GM23248 (cell line): ENCODE measurements at regions not wholly inside any gene's neighbourhood (a gene's known extent, or its start where the extent isn't known, plus 50 kb on each side); places are given as distances from the start of the nearest gene placed in this dataset.

Experiments
- DNase-seq: peaks from one replicate; pipeline ENCODE4 v3.0.0-alpha.2; 2015
- H2AFZ ChIP-seq: fragments of 200-600 bp; sonication (generic); 2 replicates; pipeline ENCODE4 v1.6.1; 2016; ENCODE audit warnings: antibody characterized with exemption
- H3F3A ChIP-seq: fragments of 200-600 bp; sonication (generic); 2 replicates; pipeline ENCODE4 v1.6.1; 2016; ENCODE audit warnings: mild to moderate bottlenecking, antibody characterized with exemption, mixed run types; ENCODE audit not compliant: insufficient read depth
- H3K27ac ChIP-seq: fragments of 200-600 bp; sonication (generic); 2 replicates; pipeline ENCODE4 v1.5.1; 2016; ENCODE audit warnings: mild to moderate bottlenecking
- H3K27me3 ChIP-seq: fragments of 200-600 bp; sonication (generic); replicated peaks from 2 replicates; pipeline ENCODE4 v1.6.1; 2016; ENCODE audit warnings: mild to moderate bottlenecking; ENCODE audit not compliant: insufficient read depth
- H3K36me3 ChIP-seq: fragments of 200-600 bp; sonication (generic); 2 replicates; pipeline ENCODE4 v1.6.1; 2016; ENCODE audit warnings: low read depth, mild to moderate bottlenecking
- H3K4me1 ChIP-seq: fragments of 200-600 bp; sonication (generic); 2 replicates; pipeline ENCODE4 v1.6.1; 2016; ENCODE audit warnings: mild to moderate bottlenecking; ENCODE audit not compliant: insufficient read depth
- H3K4me2 ChIP-seq: fragments of 200-600 bp; sonication (generic); one replicate; pipeline ENCODE4 v1.6.1; 2016; ENCODE audit warnings: mild to moderate bottlenecking; ENCODE audit not compliant: unreplicated experiment
- H3K4me3 ChIP-seq: fragments of 200-600 bp; sonication (generic); 2 replicates; pipeline ENCODE4 v1.5.1; 2016; ENCODE audit warnings: mild to moderate bottlenecking
- H3K79me2 ChIP-seq: fragments of 200-600 bp; sonication (generic); 2 replicates; pipeline ENCODE4 v1.6.1; 2016; ENCODE audit warnings: mild to moderate bottlenecking; ENCODE audit not compliant: insufficient read depth
- H3K9ac ChIP-seq: fragments of 200-600 bp; sonication (generic); 2 replicates; pipeline ENCODE4 v1.6.1; 2016; ENCODE audit warnings: mild to moderate bottlenecking
- H3K9me2 ChIP-seq: fragments of 200-600 bp; sonication (generic); 2 replicates; pipeline ENCODE4 v1.6.1; 2016; ENCODE audit warnings: mixed run types, mild to moderate bottlenecking, moderate library complexity; ENCODE audit not compliant: insufficient read depth
- H3K9me3 ChIP-seq: fragments of 200-600 bp; sonication (generic); one replicate; pipeline ENCODE4 v1.6.1; 2017; ENCODE audit warnings: low read depth
- H4K20me1 ChIP-seq: fragments of 200-600 bp; sonication (generic); 2 replicates; pipeline ENCODE4 v1.6.0; 2016; ENCODE audit not compliant: insufficient read depth
- EZH2 ChIP-seq: fragments of 200-600 bp; sonication (generic); IDR thresholded peaks from 2 replicates; pipeline ENCODE4 v1.6.1; 2018; ENCODE audit warnings: antibody characterized with exemption, mild to moderate bottlenecking; ENCODE audit not compliant: insufficient read depth, poor library complexity, severe bottlenecking
- EZH2phosphoT487 ChIP-seq: fragments of 200-600 bp; sonication (generic); IDR thresholded peaks from 2 replicates; pipeline ENCODE4 v1.6.1; 2018; ENCODE audit warnings: antibody characterized with exemption, moderate library complexity, mild to moderate bottlenecking, low read depth; ENCODE audit not compliant: insufficient read depth
- WGBS, 2 experiments: methylation state at CpG; one replicate each; pipeline ENCODE4 v1.1.6; 2015 to 2017; ENCODE audit warnings: low lambda C conversion rate in 2 of 2, low coverage in 1 of 2; ENCODE audit errors: missing lambda C conversion rate in 2 of 2; 5-methylcytosine and 5-hydroxymethylcytosine counted together
- in situ Hi-C: fragments of 300-500 bp; cut with MboI; formaldehyde crosslinking; loops from 2 replicates; pipeline ENCODE4 v1.15.0; 2020

DNA sequence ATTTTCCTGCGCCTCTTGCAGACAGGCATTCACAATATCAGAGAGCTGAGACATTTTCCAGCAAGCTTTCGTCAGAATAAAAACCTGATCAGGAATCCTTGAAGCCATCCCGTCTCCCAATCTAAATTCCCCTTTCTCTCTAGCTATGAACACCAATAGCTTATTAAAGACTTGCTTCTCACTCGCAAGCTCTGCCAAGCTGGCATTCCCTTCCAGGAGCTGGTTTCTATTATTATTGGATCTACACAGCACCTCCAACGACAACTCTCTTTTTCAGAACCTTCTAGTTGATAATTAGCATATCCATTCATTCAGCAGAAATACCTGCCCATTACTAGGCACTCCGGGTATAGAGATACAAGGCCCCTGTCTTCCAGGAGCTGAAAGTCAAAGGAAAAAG is 350.3 kb downstream of the MTX2 start:
- 86 to 88% methylated on average over 6 of the region's 6 CpGs for WGBS, 2 experiments

DNA sequence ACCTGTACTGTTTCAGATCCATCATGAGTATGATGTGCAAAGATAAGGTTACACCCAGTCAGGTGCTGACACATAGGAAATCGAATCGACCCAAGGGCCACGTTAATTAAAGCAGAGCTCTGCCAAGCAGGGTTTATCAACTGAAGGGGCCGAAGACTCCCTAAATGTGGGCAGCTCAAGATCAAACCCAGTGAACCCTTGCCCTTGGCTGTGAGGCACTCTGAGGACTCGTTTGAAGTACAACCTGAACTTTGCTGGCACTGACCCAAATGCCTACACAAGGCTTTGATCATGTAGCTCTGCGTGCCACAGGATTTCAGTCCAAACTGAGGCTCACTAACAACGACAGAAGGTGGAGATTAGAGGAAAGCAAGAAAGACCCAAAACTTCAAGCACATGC is 352.1 kb downstream of the MTX2 start:
- TF ChIP-seq EZH2phosphoT487 (no peak), EZH2 (no peak)
- H3F3A ChIP-seq, result no peaks in the 10 kb centered on the region
- in situ Hi-C loops, result no loop called here
- H3K9ac ChIP-seq, result no peak overlapping the region
- H3K9me3 ChIP-seq, result no peaks in the 10 kb centered on the region
- H3K27me3 ChIP-seq, result no peaks in the 10 kb centered on the region
- H3K4me3 ChIP-seq, result no peak overlapping the region
- no peaks in the 10 kb centered on the region for H3K79me2 ChIP-seq
- 74 to 76% methylated on average over 7 of the region's 7 CpGs for WGBS, 2 experiments
- no peak overlapping the region for H3K27ac ChIP-seq
- no peaks in the 10 kb centered on the region for H4K20me1 ChIP-seq
- H3K36me3 ChIP-seq, result no peaks in the 10 kb centered on the region
- H3K4me2 ChIP-seq, result no peak overlapping the region
- no peaks in the 10 kb centered on the region for H3K9me2 ChIP-seq
- H3K4me1 ChIP-seq, result no peaks in the 10 kb centered on the region
- H2AFZ ChIP-seq, result no peak overlapping the region
- no peak for DNase-seq

More for the DNA sequence above, 350.3 kb downstream of the MTX2 start:
- H3K9me2 ChIP-seq, result no peaks in the 10 kb centered on the region
- H3K4me1 ChIP-seq, result peaks cover 3% of the 10 kb centered on the region
- H3K9me3 ChIP-seq, result no peaks in the 10 kb centered on the region
- in situ Hi-C loops, result no loop called here
- H4K20me1 ChIP-seq, result no peaks in the 10 kb centered on the region
- no peak overlapping the region for H3K27ac ChIP-seq
- H3K79me2 ChIP-seq, result no peaks in the 10 kb centered on the region
- H3K4me2 ChIP-seq, result no peak overlapping the region
- no peak for DNase-seq
- H3K27me3 ChIP-seq, result no peaks in the 10 kb centered on the region
- H3K4me3 ChIP-seq, result no peak overlapping the region
- no peak overlapping the region for H2AFZ ChIP-seq
- no peak overlapping the region for H3K9ac ChIP-seq
- H3K36me3 ChIP-seq, result no peaks in the 10 kb centered on the region
- TF ChIP-seq EZH2phosphoT487 (no peak), EZH2 (no peak)
- 0 out of 2 replicates have a peak, but pooled peaks cover 11% of the 10 kb centered on the region for H3F3A ChIP-seq

DNA sequence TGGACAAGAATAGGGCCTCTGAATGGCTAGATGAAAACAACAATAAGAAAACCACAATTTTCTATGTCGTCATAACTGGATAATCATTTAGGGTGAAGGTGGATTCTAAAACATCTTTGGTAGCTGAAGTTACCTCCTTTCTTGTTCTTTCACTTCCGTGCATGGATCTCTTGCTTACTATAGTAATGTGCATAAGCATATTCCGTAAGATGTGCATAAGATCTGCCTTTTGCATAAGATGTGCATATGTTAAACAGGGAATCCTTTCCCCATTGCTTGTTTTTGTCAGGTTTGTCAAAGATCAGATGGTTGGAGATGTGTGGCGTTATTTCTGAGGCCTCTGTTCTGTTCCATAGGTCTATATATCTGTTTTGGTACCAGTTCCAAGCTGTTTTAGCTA is 353.6 kb downstream of the MTX2 start:
- no peak overlapping the region for H3K27ac ChIP-seq
- H3K27me3 ChIP-seq, result no peaks in the 10 kb centered on the region
- no peaks in the 10 kb centered on the region for H3K9me3 ChIP-seq
- H3K4me3 ChIP-seq, result no peak overlapping the region
- H3K4me2 ChIP-seq, result no peak overlapping the region
- no peak overlapping the region for H2AFZ ChIP-seq
- no peak overlapping the region for H3K9ac ChIP-seq
- no peaks in the 10 kb centered on the region for H3K9me2 ChIP-seq
- H3F3A ChIP-seq, result no peaks in the 10 kb centered on the region
- no peaks in the 10 kb centered on the region for H3K36me3 ChIP-seq
- no peaks in the 10 kb centered on the region for H4K20me1 ChIP-seq
- 97 to 100% methylated on average over 4 of the region's 4 CpGs for WGBS, 2 experiments
- H3K4me1 ChIP-seq, result no peaks in the 10 kb centered on the region
- no peak for TF ChIP-seq EZH2phosphoT487
- no peak for TF ChIP-seq EZH2
- in situ Hi-C loops, result no loop called here
- DNase-seq, result no peak
- peaks cover 5% of the 10 kb centered on the region; the same call in 1 of the 2 replicates for H3K79me2 ChIP-seq

DNA sequence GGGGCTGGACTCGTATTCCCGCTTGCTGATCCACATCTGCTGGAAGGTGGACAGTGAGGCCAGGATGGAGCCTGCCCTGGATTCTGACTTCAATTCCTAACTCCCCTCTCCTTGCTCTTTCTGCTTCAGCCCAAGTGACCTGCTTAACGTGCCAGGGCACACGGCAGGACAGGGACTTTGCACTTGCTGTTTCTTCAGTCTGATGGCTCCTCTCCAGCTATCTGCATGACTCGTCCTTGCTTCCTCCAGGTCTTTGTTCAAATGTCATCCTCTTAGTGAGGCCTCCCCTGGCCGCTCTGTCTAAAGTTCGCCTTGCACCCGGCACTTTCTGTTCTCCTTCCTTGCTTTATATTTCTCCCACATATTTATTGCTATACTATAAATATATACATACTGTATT is 357.6 kb downstream of the MTX2 start:
- Histone ChIP-seq H3F3A (no peaks in the 10 kb centered on the region), H3K79me2 (peaks cover 29% of the 10 kb centered on the region), H3K9me3 (no peaks in the 10 kb centered on the region), H4K20me1 (no peaks in the 10 kb centered on the region), H3K27me3 (no peaks in the 10 kb centered on the region), H3K9me2 (no peaks in the 10 kb centered on the region), H2AFZ (no peak overlapping the region), H3K4me2 (no peak overlapping the region), H3K9ac (no peak overlapping the region), H3K4me3 (no peak overlapping the region), H3K27ac (no peak overlapping the region), H3K4me1 (no peaks in the 10 kb centered on the region), H3K36me3 (peaks cover 17% of the 10 kb centered on the region; the same call in 1 of the 2 replicates)
- in situ Hi-C loops, result no loop called here
- DNase-seq, result no peak
- 84 to 88% methylated on average over 8 of the region's 8 CpGs for WGBS, 2 experiments
- TF ChIP-seq EZH2 (no peak), EZH2phosphoT487 (no peak)

DNA sequence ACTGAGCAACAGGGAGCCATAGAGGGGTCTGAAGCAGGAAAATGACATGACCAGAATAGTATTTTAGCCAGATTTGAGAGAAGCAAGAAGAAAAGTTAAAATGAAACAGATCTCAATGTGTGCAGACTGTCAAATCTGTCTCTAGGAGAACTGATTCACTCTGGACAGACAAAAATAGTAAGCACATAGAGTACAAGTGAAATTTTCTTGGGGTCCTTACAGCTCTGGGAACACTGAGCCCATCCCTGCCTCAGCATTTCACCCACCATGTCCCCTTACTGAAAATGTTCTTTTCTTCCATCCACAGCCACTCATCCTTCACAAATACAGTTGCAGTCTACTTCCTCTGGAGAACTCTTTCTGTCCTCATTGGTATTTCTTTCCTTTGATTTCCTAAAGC is 359.2 kb downstream of the MTX2 start:
- Histone ChIP-seq H4K20me1 (no peaks in the 10 kb centered on the region), H3K79me2 (peaks cover 43% of the 10 kb centered on the region), H3K9ac (no peak overlapping the region), H3K9me2 (no peaks in the 10 kb centered on the region), H3K36me3 (peaks cover 29% of the 10 kb centered on the region; the same call in 1 of the 2 replicates), H2AFZ (no peak overlapping the region), H3K27me3 (no peaks in the 10 kb centered on the region), H3K4me2 (no peak overlapping the region), H3K27ac (no peak overlapping the region), H3F3A (no peaks in the 10 kb centered on the region), H3K4me1 (no peaks in the 10 kb centered on the region), H3K9me3 (no peaks in the 10 kb centered on the region), H3K4me3 (no peak overlapping the region)
- in situ Hi-C loops, result no loop called here
- DNase-seq, result no peak
- TF ChIP-seq EZH2phosphoT487 (no peak), EZH2 (no peak)
